Aorta (tissue), 5 donors: ENCODE measurements at regions not wholly inside any gene's neighbourhood (a gene's known extent, or its start where the extent isn't known, plus 50 kb on each side); places are given as distances from the start of the nearest gene placed in this dataset.

Experiments used
- ATAC-seq: fragments of 200-7000 bp; cut with Tn5 transposase; one replicate; pipeline ENCODE4 v1.9.1; 2022; ENCODE audit warnings: moderate library complexity; ENCODE audit not compliant: low FRiP score
- DNase-seq, 2 donors: peaks; one replicate each; pipeline ENCODE4 v3.0.0-alpha.2; 2020
- H3K27ac ChIP-seq, 2 donors: one replicate each; pipeline ENCODE4 v1.5.1; 2013; ENCODE audit warnings: low read length in 2 of 2, mild to moderate bottlenecking in 2 of 2, moderate library complexity in 2 of 2, control low read depth in 1 of 2, inconsistent platforms in 1 of 2, low read depth in 1 of 2
- H3K27me3 ChIP-seq, 2 donors: one replicate each; pipeline ENCODE4 v1.6.1; 2013; ENCODE audit warnings: control low read depth in 1 of 2, low read length in 1 of 2, mild to moderate bottlenecking in 1 of 2, moderate library complexity in 1 of 2; ENCODE audit not compliant: insufficient read depth in 2 of 2, control insufficient read depth in 1 of 2
- H3K36me3 ChIP-seq, 2 donors: one replicate each; pipeline ENCODE4 v1.6.1; 2013; ENCODE audit warnings: control low read depth in 1 of 2, low read length in 1 of 2, mild to moderate bottlenecking in 1 of 2; ENCODE audit not compliant: insufficient read depth in 2 of 2, control insufficient read depth in 1 of 2
- H3K4me1 ChIP-seq, 2 donors: one replicate each; pipeline ENCODE4 v1.6.1; 2013; ENCODE audit warnings: low read length in 2 of 2, control low read depth in 1 of 2, mild to moderate bottlenecking in 1 of 2, moderate library complexity in 1 of 2; ENCODE audit not compliant: insufficient read depth in 2 of 2, control insufficient read depth in 1 of 2
- H3K4me3 ChIP-seq, 2 donors: one replicate each; pipeline ENCODE4 v1.5.1; 2013; ENCODE audit warnings: low read length in 2 of 2, control low read depth in 1 of 2, mild to moderate bottlenecking in 1 of 2
- H3K9me3 ChIP-seq: one replicate; pipeline ENCODE4 v1.6.1; 2013; ENCODE audit warnings: mild to moderate bottlenecking, low read length; ENCODE audit not compliant: control insufficient read depth
- WGBS, 2 donors: extraction: QIAGEN DNeasy Blood & Tissue Kit; methylation state at CpG; one replicate each; pipeline ENCODE4 v1.1.7; 2013; 5-methylcytosine and 5-hydroxymethylcytosine counted together
- intact Hi-C, 2 donors: fragments of 100-400 bp; cut with DNase I; formaldehyde crosslinking; loops; one replicate each; pipeline versions ENCODE4 v1.14.2 to v1.15.0; 2022
- donor health status: healthy with polysubstance abuse.
- donor health status: Bipolar disorder and iron deficiency.
- donor health status: DM: no; HTN: no; CAD: no.
- donor health status: DM: no; HTN: no; CAD: no.
- donor health status: DM: yes; HTN: yes; CAD: no.

DNA sequence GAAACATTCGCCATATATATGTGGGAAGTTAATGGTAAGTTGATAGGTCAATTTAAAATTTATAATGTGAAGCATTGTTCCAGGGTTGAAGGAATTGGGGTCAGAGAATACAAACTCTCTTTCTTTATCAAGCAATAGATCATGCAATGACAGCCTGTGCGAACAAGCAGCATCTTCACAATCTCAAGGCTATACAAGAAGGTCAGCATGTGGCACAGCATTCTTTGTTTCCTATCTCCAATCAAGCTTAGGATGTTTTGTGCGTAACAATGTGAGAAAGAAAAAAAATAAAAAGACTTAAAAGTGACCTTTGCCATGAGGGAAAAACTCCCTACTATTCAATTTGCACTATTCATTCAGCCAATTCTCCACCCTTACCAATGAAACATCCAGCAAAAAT is 288.1 kb upstream of the NECTIN3 start:
- Histone ChIP-seq H3K9me3 (no peaks in the 10 kb centered on the region), H3K36me3 (no peaks in the 10 kb centered on the region), H3K27ac (no peak overlapping the region), H3K4me1 (no peaks in the 10 kb centered on the region), H3K4me3 (no peak overlapping the region), H3K27me3 (no peaks in the 10 kb centered on the region)
- WGBS, 2 donors, result 87 to 88% methylated on average over 3 of the region's 3 CpGs
- no peak for ATAC-seq
- no peak for DNase-seq
- intact Hi-C loops, result no loop called here

DNA sequence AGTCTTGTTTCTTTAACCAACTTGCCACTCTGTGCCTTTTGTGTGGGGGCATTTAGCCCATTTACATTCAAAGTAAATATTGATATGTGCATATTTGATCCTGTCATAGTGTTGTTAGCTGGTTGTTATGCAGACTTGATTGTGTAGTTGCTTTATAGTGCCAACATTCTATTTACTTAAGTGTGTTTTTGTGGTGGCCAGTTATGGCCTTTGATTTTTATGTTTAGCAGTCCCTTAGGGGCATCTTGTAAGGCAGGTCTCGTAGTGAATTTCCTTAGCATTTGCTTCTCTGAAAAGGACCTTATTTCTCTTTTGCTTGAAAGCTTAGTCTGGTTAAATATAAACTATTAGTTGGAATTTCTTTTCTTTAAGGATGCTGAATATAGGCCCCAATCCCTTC is 282.8 kb upstream of the NECTIN3 start:
- Histone ChIP-seq H3K27ac (no peak overlapping the region), H3K4me1 (no peaks in the 10 kb centered on the region), H3K27me3 (no peaks in the 10 kb centered on the region), H3K9me3 (no peaks in the 10 kb centered on the region), H3K4me3 (no peak overlapping the region), H3K36me3 (no peaks in the 10 kb centered on the region)
- no peak for DNase-seq
- intact Hi-C loops, result no loop called here
- ATAC-seq, result no peak
- WGBS, 2 donors, result 83 to 85% methylated on average over 1 of the region's 1 CpG

DNA sequence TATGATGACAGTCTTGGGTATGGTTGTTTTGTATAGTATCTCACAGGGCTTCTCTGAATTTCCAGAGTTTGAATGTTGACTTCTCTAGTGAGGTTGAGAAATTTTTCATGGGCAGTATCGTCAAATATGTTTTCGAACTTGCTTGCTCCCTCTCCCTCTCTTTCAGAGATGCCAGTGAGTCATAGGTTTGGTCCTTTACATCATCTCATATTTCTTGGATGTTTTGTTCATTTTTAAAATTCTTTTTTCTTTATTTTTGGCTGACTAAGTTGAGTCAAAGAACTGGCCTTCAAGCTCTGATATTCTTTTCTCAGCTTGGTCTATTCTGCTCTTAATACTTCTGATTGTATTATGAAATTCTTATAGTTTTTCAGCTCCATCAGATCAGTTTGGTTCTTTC is 282.3 kb upstream of the NECTIN3 start:
- DNase-seq, result no peak
- WGBS, 2 donors, result 25 to 37% methylated on average over 2 of the region's 2 CpGs
- H3K36me3 ChIP-seq, result no peaks in the 10 kb centered on the region
- H3K27ac ChIP-seq, result no peak overlapping the region
- no peak for ATAC-seq
- H3K9me3 ChIP-seq, result no peaks in the 10 kb centered on the region
- no peaks in the 10 kb centered on the region for H3K4me1 ChIP-seq
- no peaks in the 10 kb centered on the region for H3K27me3 ChIP-seq
- intact Hi-C loops, result no loop called here
- H3K4me3 ChIP-seq, result no peak overlapping the region

DNA sequence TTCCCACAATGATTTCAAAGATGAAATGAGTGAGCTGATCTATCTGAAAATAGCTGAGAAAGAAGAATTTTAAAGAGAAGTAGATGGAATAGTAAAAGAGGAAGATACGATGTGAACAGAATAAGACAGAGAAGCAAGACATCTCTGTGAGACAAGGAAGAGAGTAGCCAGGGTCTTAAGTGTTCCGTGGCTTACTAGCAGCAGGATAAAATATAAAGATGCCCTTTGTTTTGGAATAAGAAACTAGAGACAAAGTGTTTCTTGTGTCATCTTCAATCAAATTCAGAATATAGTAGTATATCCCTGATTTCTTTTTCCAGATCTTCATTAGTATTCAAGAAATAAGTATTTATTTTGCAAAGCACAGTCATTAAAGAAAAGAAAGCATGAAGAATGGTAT is 281.0 kb upstream of the NECTIN3 start:
- intact Hi-C loops, result no loop called here
- ATAC-seq, result no peak
- WGBS, 2 donors, result 82 to 93% methylated on average over 2 of the region's 2 CpGs

DNA sequence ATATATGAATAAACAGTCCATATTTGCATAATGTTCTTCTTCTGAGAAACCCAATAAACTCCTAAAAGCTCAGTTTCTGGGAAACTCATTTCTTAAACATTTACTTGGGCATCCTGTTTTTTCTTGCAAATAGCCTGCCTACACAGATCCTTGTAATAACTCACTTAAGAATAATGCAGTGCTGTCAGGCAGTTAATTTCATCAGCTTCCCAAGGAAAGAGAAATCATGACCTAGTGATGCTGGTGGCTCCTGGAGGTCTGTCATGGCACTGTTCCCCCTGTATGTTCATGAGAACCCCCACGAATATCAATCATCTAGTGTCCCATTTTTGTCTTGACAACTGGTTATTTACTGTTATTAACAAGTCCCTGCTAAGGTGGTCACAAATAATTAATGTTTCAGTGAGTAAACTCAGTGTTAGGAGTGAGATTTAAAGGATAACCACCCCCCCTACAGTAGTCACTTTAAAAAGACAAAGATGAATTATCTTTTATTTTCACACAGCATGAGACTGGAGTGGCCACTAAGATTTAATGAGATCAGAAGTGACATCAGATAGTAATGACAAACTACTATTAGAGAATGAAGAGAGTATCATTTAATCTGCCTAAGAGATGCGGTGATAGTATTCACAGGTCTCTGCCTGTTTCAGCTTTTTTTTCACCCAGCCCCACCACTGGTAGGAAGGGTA is 279.5 kb upstream of the NECTIN3 start:
- Histone ChIP-seq H3K4me3 (no peak overlapping the region), H3K4me1 (no peaks in the 10 kb centered on the region), H3K27ac (no peak overlapping the region), H3K36me3 (no peaks in the 10 kb centered on the region), H3K27me3 (no peaks in the 10 kb centered on the region), H3K9me3 (no peaks in the 10 kb centered on the region)
- 82% methylated on average over 2 of the region's 2 CpGs for WGBS, 2 donors
- DNase-seq, result no peak
- no peak for ATAC-seq
- intact Hi-C loops, result no loop called here

More for the DNA sequence above, 281.0 kb upstream of the NECTIN3 start:
- no peak for DNase-seq
- no peak overlapping the region for H3K27ac ChIP-seq
- H3K27me3 ChIP-seq, result no peaks in the 10 kb centered on the region
- H3K4me1 ChIP-seq, result no peaks in the 10 kb centered on the region
- no peaks in the 10 kb centered on the region for H3K36me3 ChIP-seq
- H3K9me3 ChIP-seq, result no peaks in the 10 kb centered on the region
- no peak overlapping the region for H3K4me3 ChIP-seq

DNA sequence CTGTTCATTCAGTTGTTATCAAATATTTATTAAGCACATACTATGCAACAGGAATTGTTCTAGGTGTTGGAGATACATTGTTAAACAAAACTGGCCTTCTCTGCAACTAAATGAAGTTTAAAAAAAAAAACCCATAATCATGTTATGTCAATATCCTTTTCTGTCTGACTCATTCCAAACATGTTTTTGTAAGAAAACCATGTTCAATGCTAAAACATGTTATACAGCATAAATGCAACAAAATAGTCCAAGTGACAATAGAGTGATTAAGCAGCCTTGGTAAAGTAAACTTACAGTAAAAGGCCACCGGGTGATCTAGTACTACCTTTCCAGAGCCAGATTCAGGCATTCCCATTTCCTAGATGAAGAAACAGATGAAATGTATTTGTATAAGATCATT is 278.0 kb upstream of the NECTIN3 start:
- no peak for ATAC-seq
- intact Hi-C loops, result no loop called here
- no peaks in the 10 kb centered on the region for H3K27me3 ChIP-seq
- no peaks in the 10 kb centered on the region for H3K9me3 ChIP-seq
- H3K4me3 ChIP-seq, result no peak overlapping the region
- H3K4me1 ChIP-seq, result no peaks in the 10 kb centered on the region
- DNase-seq, result no peak
- WGBS, 2 donors, result 85% methylated on average over 1 of the region's 1 CpG
- H3K27ac ChIP-seq, result no peak overlapping the region
- H3K36me3 ChIP-seq, result no peaks in the 10 kb centered on the region

DNA sequence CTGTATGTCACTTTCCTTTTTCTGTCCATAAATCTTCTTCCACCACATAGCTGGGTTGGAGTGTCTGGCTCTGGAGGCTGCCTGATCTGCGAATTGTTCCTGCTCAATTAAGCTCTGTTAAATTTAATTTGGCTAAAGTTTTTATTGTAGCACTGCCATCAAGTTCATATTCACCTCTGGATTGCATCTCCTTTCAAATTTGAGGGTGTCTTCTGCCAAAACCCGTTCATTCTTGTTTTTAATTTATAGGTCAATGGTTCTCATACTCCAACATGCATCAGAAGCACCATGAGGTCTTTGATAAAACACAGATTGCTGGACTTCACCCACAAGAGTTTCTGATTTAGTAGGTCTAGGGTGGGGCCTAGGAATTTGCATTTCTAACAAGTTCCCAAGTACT is 276.5 kb upstream of the NECTIN3 start:
- Histone ChIP-seq H3K27me3 (no peaks in the 10 kb centered on the region), H3K9me3 (no peaks in the 10 kb centered on the region), H3K4me3 (no peak overlapping the region), H3K27ac (no peak overlapping the region), H3K36me3 (no peaks in the 10 kb centered on the region), H3K4me1 (no peaks in the 10 kb centered on the region)
- ATAC-seq, result no peak
- intact Hi-C loops, result no loop called here
- WGBS, 2 donors, result 81 to 82% methylated on average over 2 of the region's 2 CpGs
- DNase-seq, result no peak

DNA sequence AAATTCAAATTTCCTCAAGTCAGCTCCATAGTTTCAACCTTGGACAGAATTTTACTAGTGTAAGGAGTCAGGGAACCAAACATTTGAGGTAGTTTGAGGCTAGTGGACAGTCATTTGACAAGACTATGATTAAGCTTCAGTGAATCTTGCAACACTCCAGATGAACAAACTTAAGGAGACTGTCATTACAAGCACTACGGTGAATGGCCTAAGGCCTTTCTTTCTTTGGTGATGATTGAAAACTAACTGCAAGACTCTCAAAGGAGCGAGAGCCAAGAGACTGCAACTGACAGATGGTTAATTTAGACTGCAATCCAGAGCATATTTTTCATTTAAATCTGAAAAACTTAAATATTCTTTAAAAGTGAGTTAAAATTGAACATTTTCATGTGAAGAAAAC is 272.3 kb upstream of the NECTIN3 start:
- DNase-seq (no peak), ATAC-seq (no peak)
- Histone ChIP-seq H3K4me1 (no peaks in the 10 kb centered on the region), H3K9me3 (no peaks in the 10 kb centered on the region), H3K4me3 (no peak overlapping the region), H3K27ac (no peak overlapping the region), H3K27me3 (no peaks in the 10 kb centered on the region), H3K36me3 (no peaks in the 10 kb centered on the region)
- 94% methylated on average over 2 of the region's 2 CpGs for WGBS, 2 donors
- intact Hi-C loops, result no loop called here

DNA sequence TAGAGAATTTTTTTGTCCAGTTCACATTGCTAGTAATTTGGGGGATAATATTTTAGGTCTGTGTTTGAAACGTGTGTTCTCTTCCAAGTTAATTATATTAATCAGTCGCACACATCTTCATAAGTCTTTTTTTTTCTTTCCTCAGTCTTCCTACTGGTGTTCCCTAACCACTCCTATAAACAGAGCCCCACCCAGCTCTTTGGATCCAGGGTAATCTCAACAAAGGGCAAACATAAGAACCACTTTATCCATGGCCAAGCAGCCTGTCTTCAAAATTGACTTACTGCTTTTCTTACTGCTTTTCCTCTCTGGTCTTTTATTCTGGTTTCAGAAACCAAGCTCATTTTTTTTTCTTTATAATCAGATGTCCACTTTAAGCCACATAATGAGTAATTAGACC is 266.8 kb upstream of the NECTIN3 start:
- Histone ChIP-seq H3K27ac (no peak overlapping the region), H3K36me3 (no peaks in the 10 kb centered on the region), H3K27me3 (no peaks in the 10 kb centered on the region), H3K9me3 (no peaks in the 10 kb centered on the region), H3K4me1 (no peaks in the 10 kb centered on the region), H3K4me3 (no peak overlapping the region)
- 83 to 87% methylated on average over 2 of the region's 2 CpGs for WGBS, 2 donors
- ATAC-seq, result no peak
- intact Hi-C loops, result no loop called here
- no peak for DNase-seq
